Dermis blood vessel endothelial cell (primary cell): ENCODE measurements at regions not wholly inside any gene's neighbourhood (a gene's known extent, or its start where the extent isn't known, plus 50 kb on each side); places are given as distances from the start of the nearest gene placed in this dataset.

ENCODE experiments used
- DNase-seq: peaks from one replicate; pipeline ENCODE4 v3.0.0; 2010

DNA sequence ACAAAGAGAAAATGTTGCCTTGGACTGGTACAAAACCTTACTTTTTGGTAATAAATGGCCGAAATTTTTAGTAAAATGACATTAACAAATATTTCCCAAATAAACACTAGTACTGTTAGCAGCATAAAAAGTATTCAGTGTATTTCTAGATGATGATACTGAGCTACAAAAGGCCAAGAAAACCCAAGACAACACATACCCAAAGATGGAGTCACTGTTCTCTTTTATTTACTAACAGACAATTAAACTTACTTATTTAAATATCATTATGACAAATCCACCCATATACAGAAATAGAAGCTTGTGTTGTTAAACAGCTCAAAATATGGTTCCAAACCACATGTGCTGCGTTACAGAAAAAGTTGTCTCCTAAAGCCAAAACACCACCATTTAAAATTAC lies 239.9 kb downstream of the ZEB2 start:
- DNase-seq, result no peak

DNA sequence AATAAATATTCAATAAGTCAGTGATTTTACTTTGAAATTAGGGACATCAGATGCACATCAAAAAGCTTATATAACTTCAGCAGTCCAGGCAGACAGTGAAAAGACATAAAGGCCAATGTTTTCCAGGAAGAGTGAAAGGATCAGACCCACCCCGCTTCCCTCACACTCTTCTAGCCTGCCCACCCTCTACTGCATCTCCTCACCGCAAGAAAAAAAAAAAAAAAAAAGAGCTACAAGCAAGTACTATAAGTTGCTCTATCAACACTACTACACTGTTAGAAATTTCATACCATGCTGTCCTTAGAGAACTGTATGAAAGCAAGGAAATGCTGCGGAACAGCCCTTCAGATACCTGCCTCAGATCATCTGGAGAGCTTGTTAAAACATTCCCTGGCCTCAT lies 240.8 kb downstream of the ZEB2 start:
- DNase-seq, result no peak

DNA sequence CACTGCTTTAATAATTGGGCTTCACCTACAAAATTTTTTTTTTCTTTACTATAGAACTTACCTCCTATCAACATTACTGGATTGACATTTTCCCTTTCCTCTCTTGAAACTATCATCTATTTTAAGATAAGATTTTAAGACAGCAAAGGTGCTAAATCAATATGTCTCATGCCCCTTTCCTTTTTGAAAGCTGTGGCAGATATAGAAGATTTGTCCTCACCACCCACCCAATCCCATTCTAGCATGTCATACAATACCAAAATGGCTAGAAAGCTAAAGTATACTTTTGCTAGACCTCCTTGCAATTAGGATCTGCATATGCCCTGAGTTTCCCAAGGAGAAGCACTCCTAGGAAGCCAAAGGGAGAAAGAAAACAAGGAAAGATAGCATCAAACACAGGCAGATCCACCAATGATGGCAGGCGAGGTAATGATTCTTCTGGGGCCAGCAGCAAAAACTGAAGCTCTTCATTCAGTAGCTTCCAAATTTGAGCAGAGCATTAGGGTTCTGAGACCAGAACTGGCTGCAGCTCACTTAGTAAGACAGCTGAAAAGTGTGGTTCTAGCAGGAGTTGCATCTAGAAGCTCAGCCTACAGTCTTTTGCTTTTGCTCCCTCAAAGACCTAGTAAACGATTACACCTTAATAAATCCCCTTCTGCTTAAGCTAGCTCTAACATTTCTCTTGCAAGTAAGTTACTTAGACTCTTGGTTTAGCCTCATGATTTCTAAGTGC lies 242.1 kb downstream of the ZEB2 start:
- DNase-seq, result no peak

DNA sequence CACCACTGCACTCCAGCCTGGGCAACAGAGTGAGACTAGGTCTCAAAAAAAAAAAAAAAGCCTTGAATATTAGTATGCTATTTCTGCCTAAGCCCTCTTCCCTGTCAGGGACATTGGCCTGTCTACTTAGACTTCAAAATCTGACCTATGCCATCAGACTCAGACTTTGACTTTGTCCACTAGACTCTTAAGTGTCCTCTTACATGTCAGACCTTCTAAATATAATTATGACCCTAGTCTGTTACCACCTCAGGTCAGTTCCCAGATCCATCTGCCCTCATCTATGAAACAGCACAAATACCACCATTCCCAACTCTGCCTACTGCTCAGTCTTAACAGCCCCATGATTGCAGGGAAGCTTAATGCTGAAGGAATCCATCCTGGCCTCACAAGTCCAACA lies 244.6 kb downstream of the ZEB2 start:
- DNase-seq, result no peak

DNA sequence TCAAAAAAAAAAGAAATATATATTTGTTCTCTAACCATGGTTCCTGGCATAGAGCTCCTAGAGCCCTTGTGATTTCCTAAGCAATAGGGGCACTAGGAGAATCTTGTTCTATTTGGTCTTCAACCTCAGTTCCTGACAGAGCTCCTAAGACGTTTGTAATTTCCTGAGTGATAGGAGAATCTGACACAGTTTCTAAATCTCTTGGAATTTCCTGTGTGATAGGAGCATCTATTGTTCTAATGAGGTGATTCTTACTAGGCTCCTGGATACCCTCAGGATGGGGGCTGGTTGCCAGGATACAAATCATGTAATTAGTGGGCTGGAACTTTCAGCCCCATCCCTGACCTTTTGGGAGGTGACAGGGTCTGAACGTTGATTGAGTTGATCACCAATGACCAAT lies 245.8 kb downstream of the ZEB2 start:
- peak; percentile 71 for DNase-seq

DNA sequence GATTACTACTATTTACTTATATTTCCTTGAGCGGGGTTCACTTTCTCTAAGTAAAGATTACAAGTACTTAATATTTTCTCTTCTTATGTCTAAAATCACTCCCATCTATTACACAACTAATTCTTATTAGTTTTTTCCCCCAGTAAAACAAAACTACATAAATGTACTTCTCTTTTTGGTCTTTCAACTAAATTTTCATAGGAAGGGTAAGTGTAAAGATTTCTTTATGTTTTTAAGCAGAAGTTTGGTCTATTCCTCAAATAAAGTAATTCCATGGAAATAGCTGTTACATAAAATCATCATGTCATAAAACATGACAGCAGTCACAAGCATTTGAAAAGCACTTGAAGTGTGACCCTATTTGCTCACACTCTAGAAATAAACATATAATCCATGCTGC lies 249.0 kb downstream of the ZEB2 start:
- no peak for DNase-seq

DNA sequence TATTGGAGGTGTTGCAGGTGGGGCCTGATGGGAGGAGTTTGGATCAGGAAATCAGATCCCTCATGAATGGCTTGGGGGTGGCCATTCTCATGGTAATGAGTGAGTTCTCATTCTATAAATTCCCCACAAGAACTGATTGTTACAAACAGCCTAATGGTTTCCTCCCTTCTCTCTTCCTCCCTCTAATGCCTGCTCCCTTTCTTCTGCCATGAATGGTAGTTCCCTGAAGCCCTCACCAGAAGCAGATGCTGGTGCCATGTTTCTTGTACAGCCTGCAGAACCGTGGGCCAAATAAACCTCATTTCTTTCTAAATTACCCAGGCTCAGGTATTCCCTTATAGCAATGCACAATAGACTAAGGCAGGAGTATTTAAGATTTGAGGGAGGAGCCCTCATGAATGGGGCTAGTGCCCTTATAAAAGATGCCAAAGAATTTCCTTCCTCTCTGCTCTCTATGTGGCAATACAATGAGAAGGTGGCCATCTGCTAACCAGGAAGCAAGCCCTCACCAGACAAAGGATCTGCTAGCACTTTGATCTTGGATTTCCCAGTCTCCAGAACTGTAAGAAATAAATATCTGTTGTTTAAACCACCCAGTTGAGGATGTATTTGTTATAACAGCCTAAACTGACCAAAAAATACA lies 251.8 kb downstream of the ZEB2 start:
- DNase-seq, result peak; percentile 20

DNA sequence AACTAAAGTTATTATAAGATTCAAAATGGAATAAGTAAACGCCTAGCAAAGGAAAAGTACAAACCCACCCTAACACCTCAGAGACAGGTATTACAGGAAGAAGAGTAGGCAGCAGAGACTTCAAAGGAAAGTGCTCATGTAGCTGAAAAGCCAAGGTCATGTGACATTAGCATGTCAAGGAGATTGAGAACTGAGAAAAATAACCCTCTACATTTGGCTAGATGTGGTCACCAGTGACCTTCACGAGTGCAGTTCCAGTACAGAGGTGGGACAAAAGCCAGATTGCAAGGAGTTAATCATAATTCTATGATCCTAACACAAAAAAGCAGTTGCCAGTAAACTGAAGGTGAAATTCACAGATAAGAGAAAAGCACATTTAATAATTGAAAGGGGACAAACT lies 252.7 kb downstream of the ZEB2 start:
- no peak for DNase-seq

DNA sequence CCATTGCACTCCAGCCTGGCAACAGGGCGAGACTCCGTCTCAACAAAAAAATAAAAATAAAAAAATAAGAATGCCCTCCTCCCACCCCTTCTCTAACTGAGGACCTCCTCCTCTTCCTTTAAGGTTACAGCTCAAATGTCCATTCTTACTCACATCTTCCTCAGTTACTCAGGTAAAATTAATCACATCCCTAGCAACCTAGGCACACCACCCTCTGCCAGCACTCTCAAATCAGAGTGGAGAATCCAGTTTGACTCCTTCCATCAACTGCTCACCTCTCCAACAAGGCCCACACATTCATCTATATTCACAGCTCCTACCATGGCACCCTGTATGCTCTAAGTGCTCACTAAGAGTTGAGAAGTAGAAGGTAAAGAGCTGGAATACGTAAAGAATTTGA lies 254.3 kb downstream of the ZEB2 start:
- DNase-seq, result no peak

DNA sequence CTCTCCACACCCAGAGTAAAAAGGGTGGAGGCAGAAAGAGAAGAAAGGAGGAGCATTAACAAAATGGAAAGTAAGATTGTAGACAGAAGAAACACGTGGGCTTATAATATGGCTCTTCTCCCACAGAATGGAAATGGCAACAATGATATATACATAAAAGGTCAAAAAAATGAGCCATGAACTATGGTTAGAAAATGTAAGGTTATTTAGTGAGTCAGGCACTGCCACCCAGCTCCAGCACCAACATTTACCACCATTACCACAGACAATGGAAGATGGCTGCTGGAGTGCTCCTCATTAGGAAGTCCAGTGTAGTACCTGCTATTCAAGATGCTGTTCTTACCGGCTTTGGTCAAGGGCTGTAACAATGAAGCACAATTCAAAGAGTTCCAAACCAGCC lies 258.0 kb downstream of the ZEB2 start:
- no peak for DNase-seq

DNA sequence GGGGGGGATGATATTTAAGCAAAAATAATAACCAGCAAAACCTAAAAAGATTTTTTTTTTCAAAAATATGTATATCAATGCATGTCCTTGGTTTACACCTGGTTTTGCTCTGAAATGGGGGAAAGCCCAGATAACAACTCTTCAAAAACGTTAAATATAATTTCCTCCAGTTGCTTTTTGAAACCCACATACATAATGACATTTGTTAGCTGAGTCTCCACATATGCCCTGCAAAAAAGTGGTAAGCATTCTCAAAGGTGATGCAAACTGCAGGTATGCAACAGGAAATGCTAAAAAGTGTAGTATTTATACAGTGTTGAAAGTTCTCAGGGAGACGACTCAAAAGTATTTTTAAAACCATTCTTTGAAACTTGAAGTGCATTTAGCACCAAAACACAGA lies 258.6 kb downstream of the ZEB2 start:
- no peak for DNase-seq

DNA sequence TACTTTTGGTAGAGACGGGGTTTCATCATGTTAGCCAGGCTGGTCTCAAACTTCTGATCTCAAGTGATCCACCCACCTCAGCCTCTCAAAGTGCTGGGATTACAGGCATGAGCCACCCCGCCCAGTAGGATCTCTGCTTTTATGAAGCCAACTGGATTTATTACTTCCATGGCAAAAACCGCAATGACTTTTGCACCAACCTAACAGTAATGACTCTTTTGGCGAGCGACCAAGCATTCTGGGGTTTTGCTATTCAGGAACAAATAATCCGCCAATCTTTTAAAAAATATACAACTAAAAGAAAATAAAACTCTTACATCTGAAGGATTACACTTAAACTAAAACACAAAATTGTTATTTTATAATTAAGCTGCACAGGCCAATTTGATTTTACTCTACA lies 260.6 kb downstream of the ZEB2 start:
- no peak for DNase-seq

DNA sequence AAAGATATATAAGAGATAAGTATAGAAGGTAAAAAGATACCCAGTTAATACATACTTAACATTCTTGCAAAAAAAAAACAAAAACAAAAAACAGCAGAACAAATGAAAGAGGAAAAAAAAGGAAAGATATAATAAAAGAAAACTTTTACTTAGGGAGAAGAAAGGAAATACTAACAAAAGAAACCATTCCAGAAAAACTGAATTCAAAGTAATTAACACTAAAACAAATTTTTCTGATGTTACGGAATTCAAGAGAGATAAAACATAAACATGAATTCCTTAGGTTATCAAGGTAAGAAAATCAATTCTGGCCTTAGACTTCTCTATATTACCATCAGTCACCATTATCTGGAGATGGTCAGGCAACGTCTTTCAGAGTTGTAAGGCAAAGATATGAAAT lies 261.8 kb downstream of the ZEB2 start:
- no peak for DNase-seq

DNA sequence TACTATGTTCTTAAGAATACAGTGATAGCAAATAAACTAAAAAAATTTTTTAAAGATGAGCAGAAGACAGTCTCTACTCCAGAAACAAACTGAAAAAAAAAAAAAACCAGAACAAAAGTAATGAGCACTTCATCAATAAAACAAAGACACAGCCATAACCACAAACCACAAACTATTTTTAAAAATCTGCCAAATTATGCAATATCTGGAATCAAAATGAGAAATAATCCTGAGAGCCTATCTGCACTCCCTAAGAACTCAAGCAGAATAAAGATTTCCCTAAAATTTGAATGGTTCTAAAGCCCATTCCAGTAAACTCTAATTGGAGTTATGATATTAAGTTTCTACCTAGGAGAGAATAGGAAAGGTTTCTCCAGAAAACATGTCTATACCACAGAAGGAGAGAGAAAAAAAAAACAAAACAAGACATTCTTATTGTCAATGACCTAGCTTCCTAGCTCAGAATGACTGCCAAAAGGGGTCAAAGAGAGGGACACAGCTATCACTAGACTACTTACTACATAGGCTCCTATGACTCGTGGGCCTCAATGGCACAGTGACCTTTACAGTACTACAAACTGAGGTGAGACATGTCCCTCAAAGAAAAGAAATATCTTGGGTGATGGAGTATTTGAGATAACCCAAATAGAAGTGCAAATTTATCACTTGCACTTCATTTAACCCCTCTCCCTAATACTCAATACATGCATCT lies 262.8 kb downstream of the ZEB2 start:
- no peak for DNase-seq

DNA sequence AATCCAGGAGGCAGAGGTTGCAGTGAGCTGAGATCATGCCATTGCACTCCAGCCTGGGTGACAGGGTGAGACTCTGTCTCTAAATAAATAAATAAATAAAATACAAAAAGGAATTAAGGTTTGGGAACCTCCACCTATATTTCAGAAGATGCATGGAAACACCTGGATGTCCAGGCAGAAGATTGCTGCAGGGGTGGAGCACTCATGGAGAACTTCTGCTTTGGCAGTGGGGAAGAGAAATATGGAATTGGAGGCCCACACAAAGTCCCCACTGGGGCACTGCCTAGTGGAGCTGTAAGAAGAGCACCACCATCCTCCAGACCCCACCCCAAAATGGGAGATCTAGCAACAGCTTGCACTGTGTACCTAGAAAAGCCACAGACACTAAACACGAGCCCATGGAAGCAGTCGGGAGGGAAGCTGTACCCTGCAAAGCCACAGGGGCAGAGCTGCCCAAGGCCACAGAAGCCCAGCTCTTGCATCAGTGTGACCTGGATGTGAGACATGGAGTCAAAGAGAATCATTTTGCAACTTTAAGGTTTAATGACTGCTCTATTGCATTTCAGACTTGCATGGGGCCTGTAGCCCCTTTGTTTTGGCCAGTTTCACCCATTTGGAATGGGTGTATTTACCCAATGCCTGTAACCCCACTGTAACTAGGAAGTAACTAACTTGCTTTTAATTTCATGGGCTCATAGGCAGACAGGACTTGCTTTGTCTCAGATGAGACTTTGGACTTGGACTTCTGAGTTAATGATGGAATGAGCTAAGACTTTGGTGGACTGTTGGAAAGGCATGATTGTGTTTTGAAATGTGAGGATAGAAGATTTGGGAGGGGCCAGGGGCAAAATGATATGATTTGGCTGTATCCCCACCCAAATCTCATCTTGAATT lies 265.3 kb downstream of the ZEB2 start:
- DNase-seq, result no peak

DNA sequence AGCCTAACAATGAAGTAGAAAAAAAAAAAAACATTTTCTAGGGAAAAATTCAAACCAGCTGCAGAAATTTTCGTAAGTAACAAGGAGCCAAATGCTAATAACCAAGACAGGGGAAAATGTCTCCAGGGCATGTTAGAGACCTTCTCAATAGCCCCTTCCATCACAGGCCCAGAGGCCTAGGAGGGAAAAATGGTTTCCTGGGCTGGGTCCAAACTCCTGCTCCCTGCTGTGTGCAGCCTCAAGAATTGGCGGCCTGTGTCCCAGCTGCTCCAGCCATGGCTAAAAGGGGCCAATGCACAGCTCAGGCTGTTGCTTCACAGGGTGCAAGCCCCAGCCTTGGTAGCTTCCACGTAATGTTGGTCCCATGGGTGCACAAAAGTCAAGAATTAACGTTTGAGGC lies 266.2 kb downstream of the ZEB2 start:
- no peak for DNase-seq

DNA sequence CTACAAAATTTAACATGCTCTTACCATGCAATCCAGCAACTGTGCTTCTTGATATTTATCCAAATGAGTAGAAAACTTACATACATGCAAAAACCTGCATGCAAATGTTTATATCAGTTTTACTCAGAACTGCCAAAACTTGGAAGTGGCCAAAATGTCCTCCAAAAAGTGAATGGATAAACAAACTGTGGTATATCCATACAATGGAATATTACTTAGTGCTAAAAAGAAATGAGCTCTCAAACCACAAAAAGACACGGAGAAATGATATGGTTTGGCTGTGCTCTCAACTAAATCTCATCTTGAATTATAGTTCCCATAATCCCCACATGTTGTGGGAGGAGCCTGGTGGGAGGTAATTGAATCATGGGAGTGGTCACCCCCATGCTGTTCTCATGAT lies 267.2 kb downstream of the ZEB2 start:
- DNase-seq, result no peak

DNA sequence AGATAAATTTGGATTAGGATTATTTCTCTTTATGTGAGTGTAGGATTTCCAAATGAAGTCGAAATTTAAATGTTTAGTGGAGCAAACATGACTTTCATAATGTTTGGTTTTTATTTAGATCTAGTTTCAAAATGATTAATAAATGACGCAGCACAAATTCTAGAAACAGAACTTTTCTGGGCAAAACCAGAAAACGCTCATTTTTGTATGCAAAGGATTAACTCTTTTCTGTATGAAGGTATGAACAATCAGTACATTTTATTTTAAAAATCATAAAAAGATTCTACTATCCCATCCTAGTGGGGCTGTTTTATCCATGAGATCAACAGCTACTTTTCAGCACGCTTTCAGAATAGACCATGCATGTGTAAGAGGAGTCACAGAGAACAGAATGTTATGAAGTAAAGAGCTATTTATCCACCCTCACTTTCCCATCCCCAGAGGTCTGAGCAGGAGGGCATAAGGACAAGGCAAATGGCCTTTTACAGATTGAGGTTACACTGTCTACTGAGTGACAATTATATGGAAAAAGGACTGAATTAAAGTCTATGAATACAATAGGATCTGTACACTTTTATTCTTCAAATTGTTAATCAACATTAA lies 270.8 kb downstream of the ZEB2 start:
- no peak for DNase-seq

DNA sequence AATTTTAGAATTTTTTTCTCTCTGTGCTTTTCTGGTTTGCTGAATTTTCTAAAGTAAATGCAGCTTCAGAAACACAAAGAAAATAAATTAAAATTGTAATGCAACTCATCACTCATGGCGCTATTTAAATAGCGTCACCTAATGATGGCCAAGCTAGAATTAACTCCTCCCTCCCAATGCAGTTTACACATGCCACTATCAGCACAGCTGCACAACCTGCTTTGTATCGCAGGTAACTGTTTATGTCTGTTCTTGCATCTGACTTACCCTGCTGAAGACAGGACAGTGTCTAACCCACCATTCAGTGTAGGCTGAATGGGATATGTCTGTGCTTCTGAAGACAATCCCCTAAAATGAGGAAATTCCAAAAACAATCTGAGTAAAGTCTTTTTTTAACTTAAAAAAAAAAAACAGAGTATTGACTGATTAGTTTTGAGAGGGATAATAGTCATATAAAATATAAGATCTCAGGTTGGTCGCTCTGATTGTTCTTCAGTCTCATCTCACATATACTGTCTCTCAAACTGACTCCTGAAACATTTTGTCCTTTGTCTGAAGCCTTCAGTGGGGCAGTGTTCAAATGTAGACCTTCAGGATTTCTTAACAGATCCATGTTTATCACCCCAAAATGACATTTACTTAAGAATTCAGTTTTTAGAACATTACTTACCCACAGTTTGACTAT lies 271.4 kb downstream of the ZEB2 start:
- DNase-seq, result no peak

DNA sequence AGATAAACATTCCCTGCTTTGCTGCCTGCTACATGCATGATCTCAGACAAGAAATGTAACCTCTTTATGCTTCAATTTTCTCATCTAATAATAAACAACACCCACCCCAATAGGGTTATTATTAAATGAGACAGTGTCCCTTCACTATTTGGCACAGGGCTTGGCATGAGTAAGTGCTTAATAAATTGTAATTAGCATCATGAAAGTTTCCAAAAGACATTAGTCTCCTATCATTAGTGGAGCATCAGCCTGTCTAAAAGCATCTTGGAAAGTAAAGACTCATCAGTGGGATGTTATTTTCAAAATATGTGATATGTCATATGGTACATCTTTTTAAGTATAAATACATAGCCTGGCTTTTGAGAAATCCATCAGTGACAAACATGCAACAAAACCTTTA lies 275.0 kb downstream of the ZEB2 start:
- no peak for DNase-seq

DNA sequence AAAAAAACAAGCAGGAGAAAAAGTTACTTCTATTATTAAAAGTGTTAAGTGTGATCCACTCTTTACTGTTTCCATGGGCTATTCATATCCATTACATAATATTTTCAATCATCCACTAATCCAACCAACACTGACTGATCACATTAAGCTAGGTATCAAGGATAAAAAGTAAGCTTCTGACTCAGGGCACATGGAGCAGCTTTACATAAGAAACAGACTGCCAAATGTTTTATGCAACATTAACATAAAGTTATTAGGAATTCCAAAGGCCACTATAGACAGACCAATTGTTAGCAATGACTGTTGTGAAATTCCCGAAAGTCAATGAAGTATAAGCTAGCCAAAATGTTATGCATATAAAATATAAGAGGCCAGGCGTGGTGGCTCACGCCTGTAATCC lies 277.6 kb downstream of the ZEB2 start:
- no peak for DNase-seq

DNA sequence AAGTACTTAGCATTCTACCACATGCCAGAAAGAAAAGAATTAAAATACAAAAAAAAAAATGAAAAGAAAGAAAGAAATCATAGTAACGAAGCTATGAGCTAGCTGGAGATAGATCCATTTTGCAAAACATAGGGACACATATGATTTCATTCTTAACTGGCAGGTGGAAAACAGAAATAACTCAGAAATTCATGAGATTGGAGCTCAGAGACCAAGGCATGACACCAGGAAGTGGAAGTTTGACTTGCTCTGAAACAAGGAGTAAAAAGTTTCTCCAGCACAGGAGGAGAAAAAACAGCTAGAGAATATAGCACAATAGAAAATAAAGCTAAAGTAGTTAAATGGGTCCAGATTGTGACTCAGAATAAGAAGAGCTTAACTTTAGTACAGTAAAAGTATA lies 278.1 kb downstream of the ZEB2 start:
- no peak for DNase-seq
